GM19397 (cell line): ENCODE measurements at regions not wholly inside any gene's neighbourhood (a gene's known extent, or its start where the extent isn't known, plus 50 kb on each side); places are given as distances from the start of the nearest gene placed in this dataset.
"Not testable (repeated sequence)": the region's sequence is repeated elsewhere in the genome, so short reads cannot be mapped to it uniquely, and the experiment has no call there.

Experiments used
- ATAC-seq: cut with Tn5 transposase; IDR thresholded peaks from one replicate; pipeline ENCODE4 v1.9.1; 2021; ENCODE audit warnings: mild to moderate bottlenecking, moderate library complexity; ENCODE audit not compliant: unreplicated experiment

- no peak for ATAC-seq
Measured at GRCh38 chr7:148507787-148508186, 82.8 kb upstream of the C7orf33 start.

- ATAC-seq = no peak
Measured at GRCh38 chr7:148514236-148514635, 76.3 kb upstream of the C7orf33 start.

GRCh38 chr7:148515237-148515636 is 75.3 kb upstream of the C7orf33 start:
- ATAC-seq = no peak

GRCh38 chr7:148515728-148516695 is 74.6 kb upstream of the C7orf33 start:
- no peak for ATAC-seq

- not testable (repeated sequence) for ATAC-seq
Measured at GRCh38 chr7:148519386-148519785, 71.2 kb upstream of the C7orf33 start.

- ATAC-seq = no peak
Measured at GRCh38 chr7:148521271-148521670, 69.3 kb upstream of the C7orf33 start.

- ATAC-seq = no peak
Measured at GRCh38 chr7:148523550-148523949, 67.0 kb upstream of the C7orf33 start.

GRCh38 chr7:148524479-148525224 is 65.9 kb upstream of the C7orf33 start:
- no peak for ATAC-seq

- peak; percentile 99 for ATAC-seq
Measured at GRCh38 chr7:148527717-148528168, 62.8 kb upstream of the C7orf33 start.

- ATAC-seq = no peak
Measured at GRCh38 chr7:148535217-148535616, 55.3 kb upstream of the C7orf33 start.

GRCh38 chr7:148537435-148537834 is 53.1 kb upstream of the C7orf33 start:
- ATAC-seq = no peak

- ATAC-seq = no peak
Measured at GRCh38 chr7:148540041-148540738, 50.4 kb upstream of the C7orf33 start.
